Stimulated activated naive CD8-positive, alpha-beta T cell treated with anti-CD3 and anti-CD28 coated beads, Interleukin-15, amount 100 ng/mL, for 72 hours (primary cell): ENCODE measurements at regions not wholly inside any gene's neighbourhood (a gene's known extent, or its start where the extent isn't known, plus 50 kb on each side); places are given as distances from the start of the nearest gene placed in this dataset.
A peak's percentile ranks its signal among the peaks of the same experiment; 100 is the strongest.

Experiments used
- ATAC-seq: fragments of 150-1000 bp; cut with Tn5 transposase; 2 replicates; pipeline ENCODE4 v1.10.0; 2021; ENCODE audit warnings: mild to moderate bottlenecking, moderate library complexity
- DNase-seq, 2 donors: peaks; one replicate each; pipeline ENCODE4 v3.0.0; 2021 to 2022
- H3K27ac Mint-ChIP-seq, 2 donors: one replicate each; pipeline ENCODE4 v1.8.0; 2022; ENCODE audit warnings: mild to moderate bottlenecking in 2 of 2, mixed read lengths in 2 of 2, moderate library complexity in 2 of 2
- H3K27me3 Mint-ChIP-seq: one replicate; pipeline ENCODE4 v1.8.0; 2022; ENCODE audit warnings: mixed read lengths
- H3K4me1 Mint-ChIP-seq: one replicate; pipeline ENCODE4 v1.8.0; 2022; ENCODE audit warnings: mild to moderate bottlenecking, mixed read lengths
- H3K4me3 Mint-ChIP-seq, 2 donors: one replicate each; pipeline ENCODE4 v1.8.0; 2022; ENCODE audit warnings: mild to moderate bottlenecking in 2 of 2, mixed read lengths in 2 of 2, moderate library complexity in 1 of 2
- H3K9me3 Mint-ChIP-seq, 2 donors: one replicate each; pipeline ENCODE4 v1.8.0; 2022; ENCODE audit warnings: mixed read lengths in 2 of 2

DNA sequence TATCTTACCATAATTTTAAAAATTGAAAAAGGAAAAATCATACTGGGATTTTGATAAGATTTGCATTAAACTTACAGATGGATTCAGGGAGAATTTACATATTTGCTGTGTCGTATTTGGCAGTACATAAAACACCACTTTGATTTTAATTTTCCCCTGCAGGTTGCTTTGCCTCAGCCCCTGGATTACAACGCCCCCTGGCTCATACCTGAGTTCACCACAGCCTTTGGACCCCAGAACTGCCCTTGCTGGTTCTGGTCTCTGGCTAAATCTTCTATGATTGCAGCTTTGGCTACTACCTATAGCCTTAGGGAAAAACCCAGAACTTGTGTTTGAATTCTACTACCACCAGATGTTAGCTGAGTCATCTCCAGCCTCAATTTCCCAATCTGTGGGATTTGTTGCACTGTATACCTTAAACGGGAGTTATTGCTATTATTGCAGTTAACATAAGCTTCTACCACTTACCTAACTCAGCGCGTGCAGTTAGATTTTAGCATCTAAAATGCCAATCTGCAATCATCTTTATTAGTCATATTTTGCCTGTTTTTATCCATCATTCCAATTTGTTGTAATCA, 315.7 kb upstream of the GADL1 start:
- peaks cover 7 to 16% of the 10 kb centered on the region in 2 donors for H3K9me3 Mint-ChIP-seq
- H3K27me3 Mint-ChIP-seq = no peaks in the 10 kb centered on the region
- DNase-seq (no peak), ATAC-seq (no peak)
- no peak overlapping the region for H3K27ac Mint-ChIP-seq
- peaks cover 47% of the 10 kb centered on the region for H3K4me1 Mint-ChIP-seq
- no peak overlapping the region for H3K4me3 Mint-ChIP-seq

DNA sequence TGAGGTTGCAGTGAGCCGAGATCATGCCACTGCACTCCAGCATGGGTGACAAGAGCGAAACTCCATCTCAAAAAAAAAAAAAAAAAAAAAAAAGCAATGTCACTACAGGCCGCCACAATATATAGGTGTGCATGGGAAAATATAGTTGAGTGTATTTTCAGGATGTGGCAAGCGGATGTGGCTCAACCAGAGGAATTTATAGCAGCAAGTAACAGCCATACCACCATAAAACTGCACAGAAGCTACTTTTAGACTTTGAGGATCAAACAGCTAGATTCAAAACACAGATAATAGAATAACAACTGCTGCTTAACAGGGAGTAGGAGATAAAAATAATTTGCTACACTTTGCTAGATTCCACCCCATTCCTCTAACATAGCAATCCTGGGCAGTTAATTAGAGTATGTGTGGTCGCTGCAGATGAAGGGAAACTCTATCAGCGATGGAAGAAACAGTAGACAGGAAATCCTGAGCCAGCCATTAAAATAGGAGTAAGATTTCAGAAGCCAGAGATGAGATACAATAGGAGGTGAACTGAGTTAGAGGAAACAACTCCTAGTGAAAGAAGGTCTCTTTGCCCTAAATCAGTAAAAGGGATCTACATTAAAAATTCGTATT, 318.7 kb upstream of the STT3B start:
- DNase-seq (no peak), ATAC-seq (peak; percentile 58)
- Mint-ChIP-seq H3K9me3 (no peaks in the 10 kb centered on the region), H3K27me3 (no peaks in the 10 kb centered on the region), H3K27ac (no peak overlapping the region), H3K4me1 (peaks cover 75% of the 10 kb centered on the region), H3K4me3 (peak overlapping the region; percentile 27 to 53)

DNA sequence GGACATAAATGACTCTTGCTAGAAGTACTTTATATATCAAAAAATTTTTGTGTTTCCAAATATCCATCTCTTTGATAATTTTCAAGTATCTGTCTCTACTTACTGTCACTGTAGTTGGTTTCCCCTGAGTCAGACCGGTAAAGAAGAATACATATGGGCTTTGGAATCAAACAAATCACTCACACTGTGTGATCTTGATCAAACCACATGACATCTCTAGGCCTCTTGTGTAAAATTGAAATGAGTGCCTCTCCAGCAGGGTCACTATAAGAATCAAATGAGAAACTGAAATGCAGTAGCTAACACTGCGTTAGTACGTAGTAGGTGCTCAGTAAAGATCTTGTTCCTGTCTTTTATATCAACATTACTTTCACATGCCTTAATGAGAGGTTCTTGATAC, 314.6 kb upstream of the STT3B start:
- Mint-ChIP-seq H3K4me3 (no peak overlapping the region), H3K27me3 (no peaks in the 10 kb centered on the region), H3K4me1 (peaks cover 85% of the 10 kb centered on the region), H3K27ac (no peak overlapping the region), H3K9me3 (peaks cover 4 to 7% of the 10 kb centered on the region in 2 donors)
- DNase-seq = no peak
- ATAC-seq = peak; percentile 86

DNA sequence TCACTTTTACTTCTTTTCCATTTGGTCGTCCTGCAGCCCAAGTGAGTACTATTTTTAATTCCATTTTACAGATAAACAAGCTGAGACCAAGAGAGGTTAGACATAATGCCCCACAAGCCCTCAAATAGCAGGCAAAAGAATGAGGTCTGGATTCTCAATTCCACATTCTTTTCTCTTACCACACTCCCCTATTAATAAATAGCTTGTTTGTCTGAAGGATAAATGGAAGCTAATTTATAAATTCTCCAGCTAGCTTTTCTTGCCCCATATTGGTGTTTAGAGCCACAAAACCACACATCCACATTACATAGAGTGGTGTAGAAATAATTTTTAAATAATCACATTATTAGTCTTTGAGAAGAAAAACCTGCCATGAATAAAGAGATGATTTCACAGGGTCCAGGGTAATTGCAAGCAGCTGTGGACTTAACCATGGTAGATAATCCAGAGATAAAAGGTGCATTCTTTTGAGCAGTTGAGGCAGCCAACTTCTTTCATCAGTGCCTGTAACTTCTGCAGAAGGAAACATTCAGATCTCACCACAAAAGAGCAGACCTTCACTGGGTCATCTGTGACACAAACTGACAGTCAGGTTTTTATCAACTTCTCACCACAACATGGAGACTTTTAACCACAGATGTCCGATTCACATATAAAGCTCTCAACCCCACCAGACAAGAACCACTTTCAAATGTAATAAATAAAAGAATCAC, 313.4 kb upstream of the STT3B start:
- no peak for DNase-seq
- Mint-ChIP-seq H3K9me3 (peaks cover 4 to 7% of the 10 kb centered on the region in 2 donors), H3K27me3 (no peaks in the 10 kb centered on the region), H3K4me3 (peak overlapping the region in 1 of 2 donors; percentile 11), H3K4me1 (peaks cover 81% of the 10 kb centered on the region), H3K27ac (no peak overlapping the region)
- peak; percentile 26 for ATAC-seq

DNA sequence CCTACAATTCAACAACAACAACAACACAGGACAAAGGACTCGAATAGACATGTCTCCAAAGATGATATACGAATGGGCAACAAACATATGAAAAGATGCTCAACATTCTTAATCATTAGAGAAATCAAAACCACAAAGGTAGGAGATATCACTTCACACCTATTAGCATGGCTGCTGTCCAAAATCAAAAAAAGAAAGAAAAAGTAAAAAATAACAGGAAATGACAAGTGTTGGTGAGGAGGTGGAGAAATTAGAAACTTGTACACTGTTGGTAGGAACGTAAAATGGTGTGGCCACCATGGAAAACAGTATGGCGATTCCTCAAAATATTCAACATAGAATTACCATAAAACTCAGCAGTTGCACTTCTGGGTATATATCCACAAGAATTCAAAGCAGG, 312.3 kb upstream of the STT3B start:
- peaks cover 4 to 7% of the 10 kb centered on the region in 2 donors for H3K9me3 Mint-ChIP-seq
- H3K27me3 Mint-ChIP-seq = no peaks in the 10 kb centered on the region
- DNase-seq (no peak), ATAC-seq (no peak)
- peaks cover 70% of the 10 kb centered on the region for H3K4me1 Mint-ChIP-seq
- no peak overlapping the region for H3K4me3 Mint-ChIP-seq
- H3K27ac Mint-ChIP-seq = no peak overlapping the region

DNA sequence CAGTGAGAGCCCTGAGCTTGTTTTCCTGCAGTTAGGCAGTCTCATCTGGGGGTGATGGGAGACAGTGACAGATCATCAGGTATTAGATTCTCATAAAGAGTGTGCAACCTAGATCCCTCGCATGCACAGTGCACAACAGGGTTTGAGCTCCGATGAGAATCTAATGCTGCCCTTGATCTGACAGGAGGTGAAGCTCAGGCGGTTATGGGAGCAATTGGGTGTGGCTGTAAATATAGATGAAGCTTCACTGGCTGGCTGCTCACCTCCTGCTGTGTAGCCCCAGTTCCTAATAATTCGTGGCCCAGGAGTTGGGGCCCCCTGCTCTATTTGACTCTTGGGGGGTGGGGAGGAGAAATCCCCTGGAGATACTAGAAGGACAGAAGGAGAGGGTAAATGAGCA, 309.4 kb upstream of the STT3B start:
- Mint-ChIP-seq H3K4me1 (peaks cover 78% of the 10 kb centered on the region), H3K27ac (peak overlapping the region in 1 of 2 donors; percentile 63), H3K9me3 (peaks cover 4 to 7% of the 10 kb centered on the region in 2 donors), H3K4me3 (peak overlapping the region in 1 of 2 donors; percentile 27), H3K27me3 (no peaks in the 10 kb centered on the region)
- no peak for ATAC-seq
- no peak for DNase-seq

DNA sequence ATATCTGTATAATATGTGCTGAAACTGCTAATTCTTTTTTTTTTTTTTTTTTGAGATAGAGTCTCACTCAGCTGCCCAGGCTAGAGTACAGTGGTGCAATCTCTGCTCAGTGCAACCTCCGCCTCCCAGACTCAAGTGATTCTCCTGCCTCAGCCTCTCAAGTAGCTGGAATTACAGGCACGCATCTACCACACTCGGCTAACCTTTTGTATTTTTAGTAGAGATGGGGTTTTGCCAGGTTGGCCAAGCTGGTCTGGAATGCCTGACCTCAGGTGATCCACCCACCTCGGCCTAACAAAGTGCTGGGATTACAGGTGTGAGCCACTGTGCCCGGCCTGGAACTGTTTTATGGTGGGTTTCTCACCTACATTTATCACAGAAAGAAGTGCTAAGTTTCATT, 307.8 kb upstream of the STT3B start:
- DNase-seq (no peak), ATAC-seq (no peak)
- Mint-ChIP-seq H3K4me3 (no peak overlapping the region), H3K27ac (no peak overlapping the region), H3K4me1 (peaks cover 75% of the 10 kb centered on the region), H3K27me3 (no peaks in the 10 kb centered on the region), H3K9me3 (peaks cover 7 to 8% of the 10 kb centered on the region in 2 donors)

DNA sequence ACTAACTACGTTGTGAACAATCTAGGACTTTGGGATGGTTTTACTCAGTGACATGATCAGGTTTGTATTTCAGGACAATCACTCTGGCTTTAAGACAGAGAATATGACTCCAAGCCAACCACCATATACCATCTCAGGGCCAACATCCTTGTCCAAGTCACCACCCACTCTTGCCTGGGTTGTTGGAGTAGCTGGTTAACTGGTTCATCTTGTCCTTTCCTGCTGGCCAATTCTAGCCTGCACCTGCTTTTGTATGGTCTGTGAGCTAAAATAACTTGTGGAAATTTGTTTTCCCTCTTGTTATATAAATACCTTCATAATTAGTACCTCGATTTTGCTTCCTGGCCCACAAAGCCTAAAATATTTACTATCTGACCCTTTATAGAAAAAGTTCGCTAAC, 306.8 kb upstream of the STT3B start:
- no peak for DNase-seq
- H3K4me1 Mint-ChIP-seq = peaks cover 75% of the 10 kb centered on the region
- peak overlapping the region; percentile 38 to 53 for H3K4me3 Mint-ChIP-seq
- H3K27me3 Mint-ChIP-seq = no peaks in the 10 kb centered on the region
- ATAC-seq = no peak
- H3K9me3 Mint-ChIP-seq = peaks cover 0 to 4% of the 10 kb centered on the region in 2 donors
- H3K27ac Mint-ChIP-seq = peak overlapping the region; percentile 84

DNA sequence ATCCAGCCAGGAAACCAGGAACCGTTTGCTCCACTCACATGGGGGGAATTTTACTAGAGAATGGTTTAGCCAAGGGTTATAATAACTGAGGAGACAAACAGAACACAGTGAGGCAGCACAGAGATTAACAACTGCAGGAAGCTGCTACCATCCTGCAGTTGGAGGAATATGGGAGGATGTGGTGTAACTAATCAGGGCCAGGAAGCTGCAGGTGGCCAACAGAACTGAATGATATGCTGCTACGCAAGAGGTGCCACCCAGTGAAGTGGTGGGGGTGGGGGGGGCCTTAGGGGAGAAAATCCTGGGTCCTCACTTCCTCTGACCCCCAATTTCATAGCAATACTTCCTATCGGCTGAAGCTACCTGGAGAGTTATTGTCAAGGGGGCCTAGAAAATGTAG, 306.4 kb upstream of the STT3B start:
- Mint-ChIP-seq H3K27ac (peak overlapping the region; percentile 84), H3K4me3 (peak overlapping the region; percentile 38 to 53), H3K9me3 (peaks cover 0 to 4% of the 10 kb centered on the region in 2 donors), H3K4me1 (peaks cover 76% of the 10 kb centered on the region), H3K27me3 (no peaks in the 10 kb centered on the region)
- no peak for DNase-seq
- ATAC-seq = peak; percentile 54

DNA sequence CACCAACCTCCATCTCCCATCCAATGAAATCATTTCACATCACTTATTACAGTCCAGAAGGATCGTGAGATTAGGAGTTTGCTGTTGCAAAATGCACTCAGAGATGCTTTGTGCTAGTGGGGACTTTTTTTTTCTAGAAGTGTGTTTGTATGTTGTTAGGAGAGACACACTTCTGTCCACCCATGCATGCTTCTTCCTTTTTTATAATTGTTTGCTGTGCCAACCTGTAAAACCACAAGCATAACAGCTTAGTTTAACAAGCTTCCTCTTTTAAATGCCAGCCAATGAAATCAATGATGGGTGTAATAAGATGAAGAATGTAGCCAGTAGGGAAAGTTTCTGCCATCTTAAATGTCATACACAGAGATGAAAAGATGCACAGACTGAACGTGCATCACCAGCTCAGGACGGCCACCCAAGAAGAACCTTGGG, 305.6 kb upstream of the STT3B start:
- Mint-ChIP-seq H3K27me3 (no peaks in the 10 kb centered on the region), H3K4me3 (peak overlapping the region; percentile 25 to 36), H3K9me3 (peaks cover 0 to 4% of the 10 kb centered on the region in 2 donors), H3K4me1 (peaks cover 79% of the 10 kb centered on the region), H3K27ac (peak overlapping the region; percentile 9 to 84)
- ATAC-seq (peak; percentile 39), DNase-seq (no peak)

DNA sequence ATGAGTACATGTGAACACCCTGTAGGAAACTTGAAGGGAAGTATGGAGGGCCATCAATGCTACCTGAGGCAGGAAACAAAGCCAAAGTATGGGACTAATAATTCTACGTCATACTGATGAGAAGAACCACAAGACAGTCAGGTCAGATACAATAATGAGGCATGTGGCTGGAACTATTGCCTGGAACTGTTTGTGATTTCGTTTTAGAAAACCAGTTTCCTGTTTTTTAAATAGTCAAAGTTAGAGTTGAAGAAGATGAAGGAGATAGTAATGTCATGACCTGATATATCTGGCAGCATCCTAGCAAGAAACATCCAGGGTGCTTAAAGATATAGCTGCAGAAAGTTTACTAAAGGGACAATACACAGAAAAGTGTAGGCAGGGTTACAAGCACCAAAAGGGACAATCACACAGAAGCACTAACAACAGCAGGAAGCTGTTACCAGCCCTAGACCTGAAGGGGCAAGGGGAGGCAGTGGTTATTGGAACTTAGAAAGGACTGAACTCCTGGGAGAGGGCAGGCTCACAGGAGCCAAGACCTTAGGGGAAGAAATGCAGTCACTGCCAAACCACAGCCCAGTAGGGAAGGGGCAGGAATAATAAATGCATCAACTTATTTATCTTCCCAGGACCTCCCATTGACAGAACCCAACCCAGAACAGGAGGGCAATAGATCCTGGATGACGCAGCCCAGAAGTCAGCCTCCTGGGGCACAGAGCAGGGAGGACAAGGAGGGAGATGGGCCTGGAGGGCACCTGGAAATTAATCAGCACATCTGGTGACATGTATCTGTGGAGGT, 302.1 kb upstream of the STT3B start:
- no peak for DNase-seq
- H3K4me1 Mint-ChIP-seq = peaks cover 81% of the 10 kb centered on the region
- H3K4me3 Mint-ChIP-seq = peak overlapping the region in 1 of 2 donors; percentile 1
- peak; percentile 28 for ATAC-seq
- H3K9me3 Mint-ChIP-seq = peaks cover 0 to 4% of the 10 kb centered on the region in 2 donors
- no peaks in the 10 kb centered on the region for H3K27me3 Mint-ChIP-seq
- H3K27ac Mint-ChIP-seq = peak overlapping the region; percentile 22 to 74

DNA sequence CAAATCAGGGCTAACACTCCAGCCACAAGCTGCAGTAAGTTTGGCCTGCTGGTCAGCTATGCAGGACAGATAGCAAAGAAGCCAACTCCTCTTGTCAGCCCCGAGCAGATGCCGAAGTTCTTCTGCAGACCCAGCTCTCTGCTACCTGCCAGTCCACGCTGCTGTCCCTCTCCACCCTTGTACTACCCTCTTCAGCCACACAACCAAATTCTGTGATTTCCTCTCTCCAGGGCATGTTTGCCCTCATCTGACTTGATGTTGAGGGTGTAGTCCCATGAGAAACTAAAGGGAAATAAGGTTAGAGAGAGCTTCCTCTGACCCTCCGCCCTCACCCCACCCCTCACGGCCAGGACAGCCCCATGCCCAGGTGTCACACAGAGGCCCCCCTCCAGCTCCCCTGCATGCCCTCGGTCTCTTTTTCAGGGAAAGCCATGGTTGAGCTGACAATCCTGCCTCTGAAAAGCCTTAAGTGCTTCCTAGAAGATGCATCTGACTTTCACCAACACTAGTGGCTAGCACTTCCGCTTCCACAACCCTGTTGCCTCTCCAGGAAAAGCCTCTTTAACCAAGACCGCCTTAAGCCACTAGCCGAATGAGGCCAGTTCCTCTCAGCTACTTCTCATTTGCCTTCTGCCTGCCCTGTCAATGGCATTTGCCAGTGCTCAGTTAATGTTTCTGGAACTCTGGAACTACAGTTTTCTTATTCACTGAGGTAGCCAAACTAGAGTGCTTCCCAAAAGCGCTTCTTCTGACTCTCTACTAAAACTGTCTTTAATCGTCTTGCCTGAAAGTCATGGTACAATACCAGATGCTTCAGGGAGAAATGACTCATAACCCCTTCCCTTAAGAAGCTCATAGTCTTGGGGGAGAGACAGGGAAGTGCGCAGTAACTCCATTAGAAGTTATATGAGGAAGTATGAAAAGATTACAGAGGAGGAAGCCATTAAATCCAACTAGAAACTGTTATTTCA, 300.4 kb upstream of the STT3B start:
- ATAC-seq (peak; percentile 39), DNase-seq (no peak)
- Mint-ChIP-seq H3K4me3 (peak overlapping the region in 1 of 2 donors; percentile 10), H3K9me3 (peaks cover 0 to 4% of the 10 kb centered on the region in 2 donors), H3K27ac (peak overlapping the region in 1 of 2 donors; percentile 41), H3K27me3 (no peaks in the 10 kb centered on the region), H3K4me1 (peaks cover 64% of the 10 kb centered on the region)

DNA sequence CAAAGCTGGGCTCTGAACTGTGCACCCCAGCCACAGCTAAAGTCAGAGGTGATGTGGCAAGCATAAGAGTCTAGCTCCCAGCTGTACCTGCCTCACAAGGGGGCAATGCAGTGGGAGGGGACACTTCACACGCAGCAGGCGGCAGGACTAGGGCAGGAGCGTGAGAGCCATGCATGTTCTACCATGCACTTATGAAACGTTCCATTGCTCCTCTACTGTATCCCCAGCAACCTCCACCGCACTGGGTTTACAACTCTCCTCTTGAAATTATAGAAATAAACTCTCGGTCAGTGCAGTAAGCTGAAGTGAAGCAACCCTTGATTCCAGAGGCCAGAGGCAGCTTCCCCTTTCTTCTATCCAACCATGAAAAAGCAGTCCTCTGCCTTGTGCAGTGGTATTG, 298.6 kb upstream of the STT3B start:
- no peak for DNase-seq
- Mint-ChIP-seq H3K4me1 (peaks cover 57% of the 10 kb centered on the region), H3K27ac (no peak overlapping the region), H3K9me3 (peaks cover 0 to 1% of the 10 kb centered on the region in 2 donors), H3K27me3 (no peaks in the 10 kb centered on the region), H3K4me3 (no peak overlapping the region)
- ATAC-seq = peak; percentile 31

DNA sequence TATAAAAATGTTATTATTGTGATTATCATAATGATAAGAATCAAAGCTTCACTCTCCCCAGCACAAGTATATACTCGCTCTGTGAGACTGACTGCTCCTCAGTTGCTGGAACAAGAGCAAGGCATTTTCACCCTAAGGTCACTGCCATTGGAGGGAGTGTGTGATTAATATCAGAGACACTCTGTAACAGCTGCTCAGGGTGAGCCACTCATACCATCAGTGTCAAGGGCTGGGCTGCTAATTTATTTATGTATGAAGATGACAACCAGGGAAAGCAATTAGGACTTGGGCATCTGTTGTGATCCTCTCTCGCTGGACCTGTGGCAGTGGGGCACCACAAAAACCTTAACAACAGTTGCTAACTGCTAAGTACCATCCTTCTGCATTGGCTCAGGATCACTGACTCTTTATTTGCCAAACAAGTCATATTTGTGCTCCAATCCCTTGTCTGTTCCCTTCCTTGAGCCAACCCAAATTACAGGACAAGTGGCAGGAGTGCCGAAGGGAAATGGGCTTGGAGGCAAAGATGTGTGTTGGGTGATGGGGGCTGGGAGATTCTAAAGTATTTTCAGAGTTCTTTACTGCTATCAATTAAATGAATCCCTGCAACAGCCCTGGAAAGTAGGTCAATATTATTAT, 297.5 kb upstream of the STT3B start:
- H3K4me3 Mint-ChIP-seq = no peak overlapping the region
- DNase-seq (no peak), ATAC-seq (no peak)
- H3K27me3 Mint-ChIP-seq = no peaks in the 10 kb centered on the region
- no peak overlapping the region for H3K27ac Mint-ChIP-seq
- peaks cover 52% of the 10 kb centered on the region for H3K4me1 Mint-ChIP-seq
- H3K9me3 Mint-ChIP-seq = no peaks in the 10 kb centered on the region
